K562 (cell line): ENCODE measurements at regions not wholly inside any gene's neighbourhood (a gene's known extent, or its start where the extent isn't known, plus 50 kb on each side); places are given as distances from the start of the nearest gene placed in this dataset.

Source experiments
- ATAC-seq: fragments of 200-7000 bp; cut with Tn5 transposase; 3 replicates; pipeline ENCODE4 v1.9.1; 2020; ENCODE audit warnings: moderate library complexity
- BruUV-seq: library from RNA; stranded (reverse); fragments of 400-500 nt; replicated peaks from 2 replicates; lab custom pipeline; 2021; lab: Mats Ljungman, UMichigan
- CTCF ChIA-PET: fragments of 300-600 bp; formaldehyde crosslinking; extraction: SDS; loops from one replicate; lab custom pipeline; 2021; ENCODE audit warnings: low intra/inter-chr PET ratio; lab: Yijun Ruan, JAX
- POLR2A ChIA-PET: fragments of 300-600, 350-650 bp; sonication (Branson Sonifier 250); formaldehyde crosslinking; extraction: SDS; loops from one replicate; lab custom pipeline; 2021; ENCODE audit warnings: antibody characterized with exemption, inconsistent platforms; lab: Yijun Ruan, JAX
- DNase-seq, 4 experiments: peaks; one replicate each; pipeline versions ENCODE4 v3.0.0 to v3.0.0-alpha.2; 2011 to 2018; ENCODE audit warnings: low spot score in 3 of 4, mixed read lengths in 3 of 4; ENCODE audit errors: extremely low read depth in 1 of 4
- FAIRE-seq: peaks from 2 replicates; lab custom pipeline; 2011; peaks lifted over from hg19 to GRCh38; lab: Jason Lieb, UNC
- H2AFZ ChIP-seq: 2 replicates; pipeline ENCODE4 v1.6.0; 2011; ENCODE audit warnings: low read depth, low read length, control low read depth, inconsistent platforms
- H3K27ac ChIP-seq: fragments of 200-600 bp; 3 replicates; pipeline ENCODE4 v1.8.0; 2011; ENCODE audit warnings: low read depth, mild to moderate bottlenecking, control low read depth, inconsistent platforms, low read length, moderate library complexity, mixed read lengths; ENCODE audit errors: extremely low read depth
- H3K27me3 ChIP-seq, 2 experiments: fragments of 300-600 bp in 1 of 2; 2 replicates in 1 of 2; 3 replicates in 1 of 2; pipeline versions ENCODE4 v1.6.0 to v1.8.0; 2011; ENCODE audit warnings: inconsistent platforms in 2 of 2, low read length in 2 of 2, mild to moderate bottlenecking in 1 of 2, mixed read lengths in 1 of 2, moderate library complexity in 1 of 2; ENCODE audit not compliant: control insufficient read depth in 2 of 2, insufficient read depth in 2 of 2
- H3K36me3 ChIP-seq: fragments of 300-600 bp; 3 replicates; pipeline ENCODE4 v1.8.0; 2011; ENCODE audit warnings: mild to moderate bottlenecking, low read length, inconsistent platforms; ENCODE audit not compliant: control insufficient read depth, insufficient read depth
- H3K4me1 ChIP-seq, 2 experiments: fragments of 200-600 bp in 1 of 2; replicated peaks in 1 of 2; 2 replicates in 1 of 2; 3 replicates in 1 of 2; pipeline versions ENCODE4 v1.5.1 to v1.8.0; 2011; ENCODE audit warnings: inconsistent platforms in 2 of 2, low read length in 2 of 2, mild to moderate bottlenecking in 1 of 2, mixed read lengths in 1 of 2, moderate library complexity in 1 of 2; ENCODE audit not compliant: control insufficient read depth in 2 of 2, insufficient read depth in 2 of 2
- H3K4me2 ChIP-seq: 2 replicates; pipeline ENCODE4 v1.6.1; 2011; ENCODE audit warnings: low read length, control low read depth, inconsistent platforms, mixed read lengths; ENCODE audit not compliant: insufficient read depth
- H3K4me3 ChIP-seq: fragments of 200-600 bp; sonication (generic), shearing (Covaris generic); 2 replicates; pipeline ENCODE4 v1.5.1; 2016; ENCODE audit warnings: control low read depth, inconsistent platforms
- H3K79me2 ChIP-seq: fragments of 200-600 bp; 3 replicates; pipeline ENCODE4 v1.8.0; 2011; ENCODE audit warnings: low read length, inconsistent platforms; ENCODE audit not compliant: control insufficient read depth, insufficient read depth
- H3K9ac ChIP-seq, 2 experiments: 2 replicates each; pipeline versions ENCODE4 v1.6.0 to v1.6.1; 2011; ENCODE audit warnings: low read depth in 2 of 2, low read length in 2 of 2, control low read depth in 1 of 2, inconsistent platforms in 1 of 2, mild to moderate bottlenecking in 1 of 2, mixed read lengths in 1 of 2; ENCODE audit not compliant: insufficient read depth in 1 of 2
- H3K9me1 ChIP-seq: one replicate; pipeline ENCODE4 v1.6.0; 2011; ENCODE audit warnings: inconsistent platforms, mild to moderate bottlenecking, low read length, moderate library complexity; ENCODE audit not compliant: control insufficient read depth, insufficient read depth
- H3K9me3 ChIP-seq: replicated peaks from 2 replicates; pipeline ENCODE4 v1.5.1; 2011; ENCODE audit warnings: low read depth, low read length, inconsistent platforms; ENCODE audit not compliant: control insufficient read depth, insufficient read depth
- H4K20me1 ChIP-seq: replicated peaks from 2 replicates; pipeline ENCODE4 v1.6.1; 2011; ENCODE audit warnings: low read length, inconsistent platforms, mixed read lengths; ENCODE audit not compliant: control insufficient read depth, insufficient read depth
- ZNF24 ChIP-seq: fragments of 450-650 bp; IDR thresholded peaks from 2 replicates; pipeline ENCODE4 v1.6.1; 2016
- ZNF699 ChIP-seq: fragments of 250-450 bp; sonication (Bioruptor Pico); IDR thresholded peaks from 2 replicates; pipeline ENCODE4 v1.8.0; 2021; ENCODE audit warnings: mild to moderate bottlenecking, moderate library complexity; ENCODE audit not compliant: insufficient replicate concordance
- WGBS: fragments of 100-300 bp; shearing (Covaris generic); methylation state at CpG from one replicate; pipeline ENCODE4 v1.1.6; 2016; ENCODE audit warnings: low coverage, mixed read lengths; ENCODE audit not compliant: insufficient coverage; ENCODE audit errors: missing lambda C conversion rate; 5-methylcytosine and 5-hydroxymethylcytosine counted together
- in situ Hi-C: fragments of 300-500 bp; cut with MboI; formaldehyde crosslinking; loops from 4 replicates; pipeline ENCODE4 v1.15.0; 2018; ENCODE audit warnings: inconsistent platforms, mixed read lengths
- intact Hi-C: fragments of 100-400 bp; cut with micrococcal nuclease; formaldehyde crosslinking; loops from 2 replicates; pipeline ENCODE4 v1.14.2; 2022
- TF ChIP-seq, protein P1 (sequence below): fragments of 450-650 bp; IDR thresholded peaks from 2 replicates; pipeline ENCODE4 v1.6.1; 2016; ENCODE audit warnings: low read depth
- TF ChIP-seq, protein P2 (sequence below): fragments of 250-450 bp; sonication (Bioruptor Pico); IDR thresholded peaks from 2 replicates; pipeline ENCODE4 v1.4.0; 2020; ENCODE audit warnings: mild to moderate bottlenecking
- TF ChIP-seq, protein P3 (sequence below): fragments of 450-650 bp; formaldehyde crosslinking; IDR thresholded peaks from 2 replicates; pipeline ENCODE4 v1.4.0; 2020; ENCODE audit warnings: mild to moderate bottlenecking, moderate library complexity

DNA sequence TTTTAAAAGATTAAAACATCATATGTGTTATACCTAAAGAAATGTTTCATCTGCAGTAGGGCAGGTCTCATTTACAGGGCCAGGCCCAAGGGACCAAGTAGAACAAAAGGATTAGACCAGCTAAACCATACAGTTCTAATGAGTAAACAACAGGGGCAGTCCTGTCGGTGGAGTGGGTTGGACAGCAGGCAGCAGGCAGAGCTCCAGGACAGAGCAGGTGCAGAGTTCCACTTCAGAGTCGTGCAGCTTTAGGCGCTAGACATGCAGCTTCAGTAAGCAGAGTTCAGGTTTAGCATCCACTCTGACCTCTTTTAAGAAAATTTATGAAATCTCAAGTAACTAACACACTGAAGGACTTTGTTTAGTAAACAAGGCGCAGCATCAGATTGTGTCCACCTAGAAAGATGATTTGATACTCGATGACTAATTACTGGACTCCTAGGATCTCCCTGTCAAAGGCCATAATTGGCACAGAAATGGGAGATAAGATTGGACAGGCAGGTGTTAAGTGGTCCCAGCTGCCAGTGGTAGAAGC is 487.7 kb upstream of the INTU start:
- Histone ChIP-seq H3K27ac (no peak overlapping the region), H3K4me3 (no peak overlapping the region), H3K79me2 (no peaks in the 10 kb centered on the region), H3K27me3 (no peaks in the 10 kb centered on the region), H3K36me3 (no peaks in the 10 kb centered on the region), H4K20me1 (no peaks in the 10 kb centered on the region), H3K4me2 (no peak overlapping the region), H3K9ac (no peak overlapping the region), H3K4me1 (no peaks in the 10 kb centered on the region; a peak in 1 of 5 replicates), H3K9me3 (no peaks in the 10 kb centered on the region), H3K9me1 (no peaks in the 10 kb centered on the region), H2AFZ (no peak overlapping the region)
- no TSS peak for BruUV-seq
- ChIA-PET CTCF (no interaction called here), POLR2A (no interaction called here)
- intact Hi-C loops = no loop called here
- DNase-seq (no peak), FAIRE-seq (no peak), ATAC-seq (no peak)
- in situ Hi-C loops = no loop called here
- TF ChIP-seq ZNF699 (CRISPR knock-in tag) = no peak
- TF ChIP-seq ZNF24 = no peak
- TF ChIP-seq, protein P1, sequence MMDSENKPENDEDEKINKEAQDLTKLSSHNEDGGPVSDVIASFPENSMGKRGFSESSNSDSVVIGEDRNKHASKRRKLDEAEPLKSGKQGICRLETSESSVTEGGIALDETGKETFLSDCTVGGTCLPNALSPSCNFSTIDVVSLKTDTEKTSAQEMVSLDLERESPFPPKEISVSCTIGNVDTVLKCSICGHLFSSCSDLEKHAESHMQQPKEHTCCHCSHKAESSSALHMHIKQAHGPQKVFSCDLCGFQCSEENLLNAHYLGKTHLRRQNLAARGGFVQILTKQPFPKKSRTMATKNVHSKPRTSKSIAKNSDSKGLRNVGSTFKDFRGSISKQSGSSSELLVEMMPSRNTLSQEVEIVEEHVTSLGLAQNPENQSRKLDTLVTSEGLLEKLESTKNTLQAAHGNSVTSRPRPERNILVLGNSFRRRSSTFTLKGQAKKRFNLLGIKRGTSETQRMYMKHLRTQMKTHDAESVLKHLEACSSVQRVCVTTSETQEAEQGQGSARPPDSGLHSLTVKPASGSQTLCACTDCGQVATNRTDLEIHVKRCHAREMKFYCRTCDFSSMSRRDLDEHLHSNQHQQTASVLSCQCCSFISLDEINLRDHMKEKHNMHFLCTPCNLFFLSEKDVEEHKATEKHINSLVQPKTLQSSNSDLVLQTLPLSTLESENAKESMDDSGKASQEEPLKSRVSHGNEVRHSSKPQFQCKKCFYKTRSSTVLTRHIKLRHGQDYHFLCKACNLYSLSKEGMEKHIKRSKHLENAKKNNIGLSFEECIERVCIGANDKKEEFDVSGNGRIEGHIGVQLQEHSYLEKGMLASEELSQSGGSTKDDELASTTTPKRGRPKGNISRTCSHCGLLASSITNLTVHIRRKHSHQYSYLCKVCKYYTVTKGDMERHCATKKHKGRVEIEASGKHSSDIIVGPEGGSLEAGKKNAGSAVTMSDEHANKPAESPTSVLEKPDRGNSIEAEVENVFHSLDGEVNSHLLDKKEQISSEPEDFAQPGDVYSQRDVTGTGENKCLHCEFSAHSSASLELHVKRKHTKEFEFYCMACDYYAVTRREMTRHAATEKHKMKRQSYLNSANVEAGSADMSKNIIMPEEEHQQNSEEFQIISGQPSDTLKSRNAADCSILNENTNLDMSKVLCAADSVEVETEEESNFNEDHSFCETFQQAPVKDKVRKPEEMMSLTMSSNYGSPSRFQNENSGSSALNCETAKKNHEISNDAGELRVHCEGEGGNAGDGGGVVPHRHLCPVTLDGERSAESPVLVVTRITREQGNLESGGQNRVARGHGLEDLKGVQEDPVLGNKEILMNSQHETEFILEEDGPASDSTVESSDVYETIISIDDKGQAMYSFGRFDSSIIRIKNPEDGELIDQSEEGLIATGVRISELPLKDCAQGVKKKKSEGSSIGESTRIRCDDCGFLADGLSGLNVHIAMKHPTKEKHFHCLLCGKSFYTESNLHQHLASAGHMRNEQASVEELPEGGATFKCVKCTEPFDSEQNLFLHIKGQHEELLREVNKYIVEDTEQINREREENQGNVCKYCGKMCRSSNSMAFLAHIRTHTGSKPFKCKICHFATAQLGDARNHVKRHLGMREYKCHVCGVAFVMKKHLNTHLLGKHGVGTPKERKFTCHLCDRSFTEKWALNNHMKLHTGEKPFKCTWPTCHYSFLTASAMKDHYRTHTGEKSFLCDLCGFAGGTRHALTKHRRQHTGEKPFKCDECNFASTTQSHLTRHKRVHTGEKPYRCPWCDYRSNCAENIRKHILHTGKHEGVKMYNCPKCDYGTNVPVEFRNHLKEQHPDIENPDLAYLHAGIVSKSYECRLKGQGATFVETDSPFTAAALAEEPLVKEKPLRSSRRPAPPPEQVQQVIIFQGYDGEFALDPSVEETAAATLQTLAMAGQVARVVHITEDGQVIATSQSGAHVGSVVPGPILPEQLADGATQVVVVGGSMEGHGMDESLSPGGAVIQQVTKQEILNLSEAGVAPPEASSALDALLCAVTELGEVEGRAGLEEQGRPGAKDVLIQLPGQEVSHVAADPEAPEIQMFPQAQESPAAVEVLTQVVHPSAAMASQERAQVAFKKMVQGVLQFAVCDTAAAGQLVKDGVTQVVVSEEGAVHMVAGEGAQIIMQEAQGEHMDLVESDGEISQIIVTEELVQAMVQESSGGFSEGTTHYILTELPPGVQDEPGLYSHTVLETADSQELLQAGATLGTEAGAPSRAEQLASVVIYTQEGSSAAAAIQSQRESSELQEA = no peak
- TF ChIP-seq, protein P2, sequence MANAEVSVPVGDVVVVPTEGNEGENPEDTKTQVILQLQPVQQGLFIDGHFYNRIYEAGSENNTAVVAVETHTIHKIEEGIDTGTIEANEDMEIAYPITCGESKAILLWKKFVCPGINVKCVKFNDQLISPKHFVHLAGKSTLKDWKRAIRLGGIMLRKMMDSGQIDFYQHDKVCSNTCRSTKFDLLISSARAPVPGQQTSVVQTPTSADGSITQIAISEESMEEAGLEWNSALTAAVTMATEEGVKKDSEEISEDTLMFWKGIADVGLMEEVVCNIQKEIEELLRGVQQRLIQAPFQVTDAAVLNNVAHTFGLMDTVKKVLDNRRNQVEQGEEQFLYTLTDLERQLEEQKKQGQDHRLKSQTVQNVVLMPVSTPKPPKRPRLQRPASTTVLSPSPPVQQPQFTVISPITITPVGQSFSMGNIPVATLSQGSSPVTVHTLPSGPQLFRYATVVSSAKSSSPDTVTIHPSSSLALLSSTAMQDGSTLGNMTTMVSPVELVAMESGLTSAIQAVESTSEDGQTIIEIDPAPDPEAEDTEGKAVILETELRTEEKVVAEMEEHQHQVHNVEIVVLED = no peak
- TF ChIP-seq, protein P3, sequence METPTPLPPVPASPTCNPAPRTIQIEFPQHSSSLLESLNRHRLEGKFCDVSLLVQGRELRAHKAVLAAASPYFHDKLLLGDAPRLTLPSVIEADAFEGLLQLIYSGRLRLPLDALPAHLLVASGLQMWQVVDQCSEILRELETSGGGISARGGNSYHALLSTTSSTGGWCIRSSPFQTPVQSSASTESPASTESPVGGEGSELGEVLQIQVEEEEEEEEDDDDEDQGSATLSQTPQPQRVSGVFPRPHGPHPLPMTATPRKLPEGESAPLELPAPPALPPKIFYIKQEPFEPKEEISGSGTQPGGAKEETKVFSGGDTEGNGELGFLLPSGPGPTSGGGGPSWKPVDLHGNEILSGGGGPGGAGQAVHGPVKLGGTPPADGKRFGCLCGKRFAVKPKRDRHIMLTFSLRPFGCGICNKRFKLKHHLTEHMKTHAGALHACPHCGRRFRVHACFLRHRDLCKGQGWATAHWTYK (CRISPR knock-in tag) = no peak
- 0% methylated on average over 5 of the region's 5 CpGs for WGBS
